GM18502 (cell line): ENCODE measurements at regions not wholly inside any gene's neighbourhood (a gene's known extent, or its start where the extent isn't known, plus 50 kb on each side); places are given as distances from the start of the nearest gene placed in this dataset.
"Not testable (repeated sequence)": the region's sequence is repeated elsewhere in the genome, so short reads cannot be mapped to it uniquely, and the experiment has no call there.

Experiments
- ATAC-seq: cut with Tn5 transposase; IDR thresholded peaks from one replicate; pipeline ENCODE4 v1.9.1; 2021; ENCODE audit warnings: mild to moderate bottlenecking; ENCODE audit not compliant: unreplicated experiment, poor library complexity

GRCh38 chr6:142631517-142632385, 313.2 kb downstream of the HIVEP2 start:
- no peak for ATAC-seq

DNA sequence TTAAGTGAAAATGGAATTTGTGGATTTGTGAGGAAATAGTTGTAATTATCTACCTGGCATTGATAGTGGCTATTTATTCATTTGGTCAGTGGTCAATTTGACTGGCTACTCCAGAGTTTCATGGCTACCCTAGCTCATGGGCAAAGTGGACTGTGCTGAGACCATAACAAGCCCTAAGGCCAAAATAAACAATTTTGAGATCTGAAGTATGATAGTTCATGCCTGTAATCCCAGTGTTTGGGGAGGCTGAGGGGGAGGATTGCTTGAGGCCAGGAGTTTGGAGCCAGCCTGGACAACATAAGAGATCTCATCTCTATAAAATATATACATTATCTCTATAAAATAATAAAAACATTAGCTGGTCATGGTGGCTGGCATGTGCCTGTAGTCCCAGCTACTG, 311.7 kb downstream of the HIVEP2 start:
- no peak for ATAC-seq

DNA sequence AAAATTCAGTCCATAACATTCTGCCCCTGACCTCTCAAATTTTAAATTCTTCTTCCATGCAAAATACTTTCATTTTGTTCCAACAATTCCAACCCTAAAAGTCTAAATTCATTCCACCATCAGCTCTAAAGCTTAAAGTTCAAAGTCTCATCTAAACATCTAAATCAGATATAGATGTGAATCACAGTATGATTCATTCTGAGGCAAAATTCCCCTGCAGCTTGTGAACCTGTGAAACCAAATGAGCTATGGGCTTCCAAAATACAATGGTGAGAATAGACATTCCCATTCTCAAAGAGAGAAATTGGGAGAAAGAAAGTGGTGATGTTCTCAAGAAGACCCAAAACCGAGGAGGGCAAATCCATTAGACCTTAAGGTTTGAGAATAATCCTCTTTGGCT, 309.8 kb downstream of the HIVEP2 start:
- ATAC-seq: no peak

DNA sequence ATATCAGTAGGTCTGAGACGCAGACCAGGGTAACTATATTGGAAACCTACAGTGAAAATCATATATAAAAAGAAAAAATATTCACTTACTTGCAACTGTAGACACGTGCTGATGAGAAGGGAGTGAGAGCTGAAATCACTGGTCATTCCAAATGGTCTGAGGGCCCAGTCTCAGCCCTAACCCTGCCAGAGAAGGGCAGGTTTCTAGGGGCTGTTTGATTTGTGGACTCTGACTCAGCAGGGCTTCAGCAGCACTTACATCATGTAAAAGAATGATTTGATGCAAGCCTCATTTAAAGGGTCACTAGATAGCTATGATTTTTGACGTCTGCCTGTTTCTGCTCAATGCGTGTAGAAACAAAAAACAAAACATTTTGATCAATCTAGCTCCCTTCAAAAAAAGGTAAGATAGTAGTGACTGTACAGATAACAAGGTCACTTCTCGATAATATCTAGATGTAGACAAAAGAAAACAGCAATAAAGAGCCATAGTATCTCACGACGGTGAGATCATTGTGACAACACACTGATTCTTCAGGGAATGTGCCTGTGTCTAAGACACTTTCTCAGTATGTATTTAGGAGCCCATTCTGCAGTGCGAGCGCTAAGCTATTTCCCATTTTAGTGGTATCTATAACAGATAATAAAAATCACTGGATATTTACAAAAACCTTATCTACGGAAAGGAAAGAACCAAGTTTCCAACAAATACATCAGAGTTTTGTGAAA, 307.2 kb downstream of the HIVEP2 start:
- no peak for ATAC-seq

- ATAC-seq: no peak
Measured at GRCh38 chr6:142642651-142643050, 302.3 kb downstream of the HIVEP2 start.

- ATAC-seq: no peak
Measured at GRCh38 chr6:142644866-142645265, 300.1 kb downstream of the HIVEP2 start.

- no peak for ATAC-seq
Measured at GRCh38 chr6:142645663-142646062, 299.3 kb downstream of the HIVEP2 start.

DNA sequence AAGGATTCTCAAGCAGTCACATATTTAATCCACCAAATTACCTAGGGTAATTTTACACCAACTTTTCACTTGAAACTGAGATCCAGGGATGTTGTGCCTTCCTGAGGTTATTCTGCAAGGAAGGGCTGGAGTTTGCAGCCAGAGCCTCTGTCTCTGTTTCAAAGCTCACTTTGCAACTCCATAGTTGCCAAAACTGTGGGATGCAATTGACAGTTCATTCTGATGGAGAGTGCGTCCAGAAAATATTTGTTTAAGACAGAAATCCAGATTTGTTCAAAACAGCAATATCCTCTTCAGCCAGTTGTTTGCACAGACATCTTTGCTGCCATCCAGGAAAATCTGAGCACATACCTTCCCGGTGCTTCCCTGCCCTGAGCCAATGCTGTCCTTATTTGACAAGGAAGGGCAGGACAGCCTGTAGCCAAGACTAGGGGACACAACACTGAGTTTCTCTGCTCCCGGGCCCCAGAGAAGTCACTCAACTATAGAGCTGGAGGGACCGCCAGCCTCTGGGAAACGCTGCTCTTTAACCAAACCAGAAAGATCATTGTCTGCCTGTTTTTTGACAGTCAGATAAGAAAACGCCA, 297.4 kb downstream of the HIVEP2 start:
- no peak for ATAC-seq

DNA sequence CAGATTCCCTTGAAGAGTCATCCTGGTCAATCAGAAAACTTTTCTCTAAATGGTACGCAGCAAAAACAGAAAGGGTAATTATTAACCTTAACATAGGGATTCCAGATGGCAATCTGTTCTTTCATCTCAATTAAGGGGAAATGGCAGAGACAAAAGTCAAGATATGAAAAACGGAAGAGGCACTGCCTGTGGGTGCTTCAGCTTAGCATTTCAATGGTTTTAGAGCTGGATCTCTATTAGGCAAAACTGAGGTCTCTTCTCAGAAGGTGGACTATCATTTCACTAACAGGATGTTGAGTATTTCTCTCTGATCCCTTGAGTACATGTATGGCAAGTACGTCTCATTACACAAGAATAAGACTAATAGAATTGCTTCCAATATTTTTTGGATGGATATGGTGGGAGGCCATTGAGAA, 296.9 kb downstream of the HIVEP2 start:
- no peak for ATAC-seq

DNA sequence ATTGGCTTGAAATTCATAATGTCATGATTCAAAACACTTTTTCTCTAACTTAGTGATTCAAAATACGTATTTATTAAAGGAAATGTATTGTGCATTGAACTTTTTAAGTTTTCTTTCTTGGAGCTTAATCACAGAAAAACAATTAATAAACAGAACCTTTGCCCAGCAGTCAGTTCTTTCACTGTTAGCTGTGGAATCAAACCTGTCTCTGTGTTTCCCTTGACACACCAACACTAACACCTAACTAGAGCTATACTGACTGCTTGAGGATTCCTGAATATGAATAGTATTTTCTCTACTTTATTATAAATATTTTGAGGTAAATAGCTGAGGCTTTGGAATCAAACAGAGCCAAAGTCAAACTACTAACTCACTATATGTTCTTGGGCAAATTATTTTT, 296.4 kb downstream of the HIVEP2 start:
- no peak for ATAC-seq

DNA sequence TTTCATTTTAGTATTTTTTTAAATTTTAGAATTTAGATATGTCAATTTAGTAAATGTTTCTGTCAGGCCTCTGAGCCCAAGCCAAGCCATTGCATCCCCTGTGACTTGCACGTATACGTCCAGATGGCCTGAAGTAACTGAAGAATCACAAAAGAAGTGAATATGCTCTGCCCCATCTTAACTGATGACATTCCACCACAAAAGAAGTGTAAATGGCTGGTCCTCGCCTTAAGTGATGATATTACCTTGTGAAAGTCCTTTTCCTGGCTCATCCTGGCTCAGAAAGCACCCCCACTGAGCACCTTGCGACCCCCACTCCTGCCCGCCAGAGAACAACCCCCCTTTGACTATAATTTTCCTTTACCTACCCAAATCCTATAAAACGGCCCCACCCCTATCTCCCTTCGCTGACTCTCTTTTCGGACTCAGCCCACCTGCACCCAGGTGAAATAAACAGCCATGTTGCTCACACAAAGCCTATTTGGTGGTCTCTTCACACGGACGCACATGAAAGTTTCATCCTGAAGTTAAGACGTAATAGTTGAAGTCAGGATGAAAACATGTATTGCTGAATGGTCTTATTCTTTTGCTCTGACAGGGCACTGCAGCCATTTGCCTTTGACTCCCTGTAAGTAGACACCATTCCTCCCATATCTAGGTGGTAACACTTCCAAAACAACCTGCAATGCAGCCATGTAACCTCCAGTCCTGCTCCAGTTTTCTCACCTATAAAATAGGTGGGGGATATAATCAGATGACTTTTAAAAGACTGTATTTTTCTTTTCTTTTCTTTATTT, 295.3 kb downstream of the HIVEP2 start:
- ATAC-seq: not testable (repeated sequence)

- no peak for ATAC-seq
Measured at GRCh38 chr6:142651384-142651783, 293.6 kb downstream of the HIVEP2 start.

DNA sequence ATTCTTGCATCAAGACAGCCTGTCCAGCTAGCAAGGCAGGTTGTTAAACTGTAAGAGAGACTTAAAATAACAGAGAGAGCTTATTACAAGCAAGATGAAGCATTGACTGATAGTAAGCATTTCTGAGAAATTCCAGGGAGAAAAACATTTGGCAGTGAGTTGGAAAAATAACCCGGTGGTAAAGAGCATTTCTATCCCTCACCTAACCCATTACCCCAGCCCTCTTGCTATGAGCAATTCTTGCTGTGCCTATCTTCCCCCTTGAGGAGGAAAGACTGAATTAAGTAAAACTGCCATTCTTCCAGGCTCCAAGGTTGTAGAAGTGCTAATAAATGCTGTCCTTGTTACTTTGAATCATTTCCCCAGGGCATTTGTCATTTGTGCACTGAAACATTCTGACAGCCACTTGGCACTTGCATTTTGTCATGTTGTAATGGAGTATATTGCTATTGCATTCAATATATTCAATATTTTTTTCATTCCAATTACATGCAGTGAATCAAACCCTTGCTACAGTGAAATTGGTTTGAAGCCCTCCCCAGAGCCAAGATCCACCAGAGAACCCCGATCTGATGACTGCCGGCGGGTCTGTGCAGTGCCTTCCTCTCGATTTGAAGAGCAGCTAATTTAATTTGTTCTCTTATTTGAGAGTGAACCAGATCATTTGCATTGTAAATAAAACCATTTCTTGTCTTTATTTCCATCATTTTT, 291.1 kb downstream of the HIVEP2 start:
- no peak for ATAC-seq

DNA sequence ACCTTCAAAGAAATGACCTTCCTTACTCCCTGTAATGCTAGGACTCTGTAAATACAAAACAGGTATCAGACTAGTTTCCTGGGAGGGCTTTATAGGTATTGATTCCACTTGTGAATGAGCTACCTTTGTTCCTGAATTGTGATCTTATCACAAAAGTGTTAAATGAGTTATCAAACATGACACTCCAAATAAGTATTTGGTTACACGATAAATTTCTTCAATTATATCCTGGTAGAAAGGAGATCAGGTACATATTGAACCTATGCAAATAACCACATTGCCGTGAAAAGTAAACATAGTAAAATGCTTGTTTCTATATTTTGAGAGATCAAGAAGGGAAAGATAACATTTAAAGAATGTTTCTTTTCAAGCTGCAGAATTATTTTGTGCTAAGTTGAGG, 285.3 kb downstream of the HIVEP2 start:
- no peak for ATAC-seq

- no peak for ATAC-seq
Measured at GRCh38 chr6:142665393-142665792, 279.6 kb downstream of the HIVEP2 start.

DNA sequence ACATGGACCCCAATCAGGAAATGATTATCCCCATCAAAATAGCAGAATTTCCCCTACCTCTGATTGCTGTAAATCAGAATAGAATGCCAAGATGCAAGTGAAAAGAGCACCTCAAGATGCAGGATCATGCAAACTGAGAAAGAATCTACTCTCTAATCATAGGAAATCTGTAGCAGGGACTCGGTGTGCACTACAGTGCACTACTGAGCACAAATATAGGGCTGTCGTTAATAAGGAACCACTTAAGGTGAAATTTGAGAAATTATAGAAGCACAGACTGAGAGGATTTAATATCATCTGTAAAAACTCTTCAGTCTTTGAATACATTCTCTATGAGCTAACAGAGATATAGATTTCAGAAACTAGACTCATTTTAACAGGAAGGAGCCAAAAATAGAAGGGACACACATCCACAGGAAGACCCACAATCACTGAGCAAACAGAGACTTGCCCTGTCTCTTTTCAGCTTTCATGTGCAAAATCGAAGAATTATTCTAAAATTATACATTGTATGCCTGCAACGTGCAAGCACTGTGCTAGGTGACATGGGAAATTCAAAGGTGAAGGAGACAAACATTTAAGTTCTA, 278.3 kb downstream of the HIVEP2 start:
- no peak for ATAC-seq

- no peak for ATAC-seq
Measured at GRCh38 chr6:142669471-142670351, 275.3 kb downstream of the HIVEP2 start.

- peak; percentile 97 for ATAC-seq
Measured at GRCh38 chr6:142671791-142672190, 273.2 kb downstream of the HIVEP2 start.

GRCh38 chr6:142675517-142675916, 269.5 kb downstream of the HIVEP2 start:
- ATAC-seq: no peak
